ENCODE measurements at regions not wholly inside any gene's neighbourhood (a gene's known extent, or its start where the extent isn't known, plus 50 kb on each side); places are given as distances from the start of the nearest gene placed in this dataset.
"Not testable (repeated sequence)": the region's sequence is repeated elsewhere in the genome, so short reads cannot be mapped to it uniquely, and the experiment has no call there.

DNA sequence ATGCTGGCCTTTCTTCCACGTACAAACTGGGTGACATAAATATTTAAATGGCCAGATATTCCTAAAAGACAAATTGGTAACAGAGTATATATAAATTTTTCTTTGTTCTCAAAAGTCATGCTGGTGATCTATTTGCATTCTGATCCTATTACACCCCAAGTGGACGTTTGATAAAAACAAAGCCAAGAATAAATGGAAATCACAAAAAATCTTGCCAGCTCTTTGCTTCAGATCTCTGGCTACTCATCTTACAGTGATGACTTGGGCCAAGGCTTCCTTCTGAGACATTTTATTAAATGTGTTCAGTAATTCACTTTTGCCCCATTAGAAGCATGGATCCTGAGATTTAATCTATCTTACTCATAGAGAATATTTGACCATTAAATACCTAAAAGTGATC is 444.3 kb upstream of the PIK3R1 start:
- DNase-seq (ENCODE audit: low read depth in 2 of 2), result no peak

DNA sequence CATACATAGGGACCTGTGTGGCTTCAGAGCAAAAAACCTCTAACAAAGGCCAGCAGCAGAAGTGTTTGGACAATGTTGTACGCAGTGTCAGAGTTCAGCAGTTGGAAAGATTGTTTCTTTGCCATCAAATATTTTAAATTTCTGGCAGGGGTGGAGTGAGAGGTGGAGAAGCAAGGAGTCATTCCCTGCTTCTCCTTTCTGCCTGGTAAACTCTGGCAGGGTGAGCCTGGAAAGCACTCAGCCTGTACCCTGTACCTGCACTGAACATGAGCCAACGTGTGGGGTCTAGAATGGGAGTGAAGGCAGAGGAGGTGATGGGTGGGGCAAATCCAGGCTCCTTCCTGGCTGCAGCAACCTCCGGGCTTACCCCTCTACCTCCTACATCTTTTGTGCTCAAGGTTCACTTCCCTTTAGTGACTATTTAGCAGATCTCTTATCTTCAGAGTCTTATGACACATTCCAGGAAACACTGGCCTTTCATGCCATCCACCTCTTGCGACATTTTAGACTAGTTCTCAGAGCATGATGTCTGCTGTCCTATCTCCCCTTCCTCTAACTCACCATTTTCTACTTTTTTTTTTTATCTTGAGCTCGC is 445.0 kb upstream of the PIK3R1 start:
- DNase-seq (ENCODE audit: low read depth in 2 of 2), result no peak

DNA sequence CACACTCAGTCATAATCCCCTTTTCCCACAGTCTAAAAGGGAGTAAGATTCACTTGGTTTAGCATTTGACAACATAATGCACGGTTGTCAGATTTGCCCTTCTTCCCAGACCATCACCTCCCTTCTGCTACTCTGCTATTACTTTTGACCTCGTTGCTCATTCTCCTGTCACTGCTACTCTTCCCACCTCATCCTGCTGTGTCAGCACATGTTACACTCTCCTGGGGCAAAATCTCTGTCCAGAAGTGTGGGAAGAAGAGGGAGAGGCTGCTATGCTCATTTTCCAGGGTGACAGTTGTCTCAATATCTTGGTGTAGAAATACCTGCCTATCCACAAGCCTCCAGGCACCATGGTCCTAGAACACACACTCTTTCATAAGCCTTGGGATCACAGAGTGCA is 449.9 kb upstream of the PIK3R1 start:
- DNase-seq (ENCODE audit: low read depth in 2 of 2), result no peak

DNA sequence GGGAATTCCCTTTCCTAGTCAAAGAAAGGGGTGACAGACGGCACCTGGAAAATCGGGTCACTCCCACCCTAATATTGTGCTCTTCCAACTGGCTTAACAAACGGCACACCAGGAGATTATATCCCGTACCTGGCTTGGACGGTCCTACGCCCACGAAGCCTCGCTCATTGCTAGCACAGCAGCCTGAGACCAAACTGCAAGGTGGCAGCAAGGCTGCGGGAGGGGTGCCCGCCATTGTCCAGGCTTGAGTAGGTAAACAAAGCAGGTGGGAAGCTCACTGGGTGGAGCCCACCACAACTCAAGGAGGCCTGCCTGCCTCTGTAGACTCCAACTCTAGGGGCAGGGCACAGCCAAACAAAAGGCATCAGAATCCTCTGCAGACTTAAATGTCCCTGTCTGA is 457.8 kb upstream of the PIK3R1 start:
- DNase-seq (ENCODE audit: low read depth in 2 of 2), result not testable (repeated sequence)

DNA sequence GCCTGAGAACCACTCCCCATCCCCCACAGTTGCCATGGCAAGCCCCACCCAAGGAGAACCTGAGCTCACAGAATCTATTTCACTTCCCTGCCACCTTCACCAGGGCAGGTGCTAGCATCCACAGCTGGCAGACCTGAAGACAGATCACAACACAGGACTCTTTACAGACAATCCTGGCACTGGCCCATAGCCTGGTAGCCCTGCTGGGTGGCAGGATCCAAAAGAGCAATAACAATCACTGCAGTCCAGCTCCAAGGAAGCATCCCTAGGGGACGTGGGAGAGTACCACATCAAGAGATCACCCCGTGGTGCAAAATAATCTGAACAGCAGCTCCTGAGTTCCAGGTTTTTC is 463.2 kb upstream of the PIK3R1 start:
- no peak for DNase-seq (ENCODE audit: low read depth in 2 of 2)

DNA sequence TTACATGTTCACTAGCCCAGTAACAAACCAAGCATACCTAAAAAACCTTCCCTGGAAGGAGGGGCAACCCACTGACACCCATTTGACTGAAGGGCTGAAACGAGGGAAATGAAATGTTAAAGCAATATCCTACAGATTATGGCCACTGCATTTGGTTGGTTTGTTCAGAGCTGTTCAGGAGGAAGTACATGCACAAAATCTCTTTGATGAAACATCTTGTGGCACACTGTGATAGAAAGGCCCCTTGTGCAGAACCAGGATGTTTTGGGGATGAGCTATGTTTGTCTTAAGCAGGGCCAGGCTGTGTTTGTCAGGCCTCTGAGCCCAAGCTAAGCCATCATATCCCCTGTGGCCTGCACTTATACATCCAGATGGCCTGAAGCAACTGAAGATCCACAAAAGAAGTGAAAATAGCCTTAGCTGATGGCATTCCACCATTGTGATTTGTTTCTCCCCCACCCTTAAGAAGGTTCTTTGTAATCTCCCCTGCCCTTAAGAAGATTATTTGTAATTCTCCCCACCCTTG is 467.3 kb upstream of the PIK3R1 start:
- no peak for DNase-seq (ENCODE audit: low read depth in 2 of 2)

DNA sequence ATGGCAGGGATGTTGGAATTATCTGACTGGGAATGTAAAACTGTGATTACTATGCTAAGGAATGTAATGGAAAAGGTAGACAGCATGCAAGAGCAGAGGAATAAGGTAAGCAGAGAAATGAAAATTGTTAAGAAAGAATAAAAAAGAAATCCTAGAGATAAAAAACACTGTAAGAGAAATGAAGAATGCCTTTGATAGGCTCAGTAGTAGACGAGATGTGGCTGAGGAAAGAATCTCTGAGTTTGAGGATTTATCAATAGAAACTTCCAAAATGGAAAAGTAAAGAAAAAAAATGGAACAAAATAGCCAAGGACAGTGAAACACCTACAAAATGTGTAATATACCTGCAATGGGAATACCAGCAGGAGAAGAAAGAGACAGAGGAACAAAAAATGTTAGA is 468.5 kb upstream of the PIK3R1 start:
- no peak for DNase-seq (ENCODE audit: low read depth in 2 of 2)

DNA sequence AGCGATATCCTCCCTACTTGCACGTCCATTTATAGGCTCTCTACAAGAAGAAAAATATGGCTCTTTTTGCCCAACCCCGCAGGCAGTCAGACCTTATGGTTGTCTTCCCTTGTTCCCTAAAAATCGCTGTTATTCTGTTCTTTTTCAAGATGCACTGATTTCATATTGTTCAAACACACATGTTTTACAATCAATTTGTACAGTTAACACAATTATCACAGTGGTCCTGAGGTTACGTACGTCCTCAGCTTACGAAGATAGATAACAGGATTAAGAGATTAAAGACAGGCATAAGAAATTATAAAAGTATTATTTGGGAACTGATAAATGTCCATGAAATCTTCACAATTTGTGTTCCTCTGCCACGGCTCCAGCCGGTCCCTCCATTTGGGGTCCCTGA is 468.9 kb upstream of the PIK3R1 start:
- DNase-seq (ENCODE audit: low read depth in 2 of 2), result not testable (repeated sequence)

DNA sequence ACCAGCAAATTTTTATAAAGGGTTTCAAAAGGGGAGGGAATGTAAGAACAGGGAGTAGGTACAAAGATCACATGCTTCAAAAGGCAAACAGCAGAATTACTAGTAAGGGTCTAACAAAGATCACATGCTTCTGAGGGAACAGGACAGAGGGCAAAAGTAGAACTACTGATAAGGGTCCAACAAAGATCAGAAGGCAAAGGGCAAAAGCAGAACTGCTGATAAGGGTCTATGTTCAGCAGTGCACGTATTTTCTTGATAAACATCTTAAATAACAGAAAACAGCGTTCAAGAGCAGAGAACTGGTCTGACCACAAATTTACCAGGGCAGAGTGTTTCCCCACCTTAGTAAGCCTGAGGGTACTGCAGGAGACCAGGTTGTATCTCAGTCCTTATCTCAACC is 469.5 kb upstream of the PIK3R1 start:
- DNase-seq (ENCODE audit: low read depth in 2 of 2), result no peak

DNA sequence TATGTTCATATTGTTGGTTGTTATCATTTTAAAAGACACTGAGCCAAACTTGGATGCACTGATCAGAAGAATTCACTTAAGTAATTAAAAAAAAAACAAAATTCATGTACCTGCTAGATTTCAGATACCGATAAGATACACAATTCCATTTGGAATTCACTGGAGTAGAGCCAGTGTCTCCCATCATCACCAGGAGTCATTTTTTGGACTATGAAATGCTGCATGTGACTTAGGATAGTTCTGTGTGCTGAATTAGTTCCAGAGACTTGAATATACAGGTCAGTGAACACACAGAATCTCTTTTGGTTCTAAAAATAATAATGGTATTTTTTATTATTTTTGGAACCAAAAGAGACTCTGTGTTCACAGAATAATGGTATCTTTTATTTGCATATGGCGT is 482.6 kb upstream of the PIK3R1 start:
- no peak for DNase-seq (ENCODE audit: low read depth in 2 of 2)

DNA sequence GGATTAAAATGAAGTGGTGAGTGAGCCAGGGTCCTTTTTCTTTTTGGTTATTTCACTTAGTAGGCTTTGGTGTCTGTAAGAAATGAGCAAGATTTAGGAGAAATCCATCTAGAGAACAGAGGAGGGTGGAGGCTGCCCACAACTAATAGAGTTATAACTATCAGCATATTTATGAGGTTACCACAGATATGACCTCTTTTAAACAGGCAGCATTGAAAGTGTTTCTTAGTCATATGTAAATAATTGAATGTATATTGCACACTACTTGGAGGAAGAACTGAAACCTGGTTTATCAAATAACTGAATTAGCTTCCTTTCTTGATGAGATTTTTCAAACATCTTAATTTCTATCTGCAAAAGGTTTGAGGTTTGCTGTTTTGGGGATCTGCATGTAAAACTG is 483.1 kb upstream of the PIK3R1 start:
- DNase-seq (ENCODE audit: low read depth in 2 of 2), result no peak

DNA sequence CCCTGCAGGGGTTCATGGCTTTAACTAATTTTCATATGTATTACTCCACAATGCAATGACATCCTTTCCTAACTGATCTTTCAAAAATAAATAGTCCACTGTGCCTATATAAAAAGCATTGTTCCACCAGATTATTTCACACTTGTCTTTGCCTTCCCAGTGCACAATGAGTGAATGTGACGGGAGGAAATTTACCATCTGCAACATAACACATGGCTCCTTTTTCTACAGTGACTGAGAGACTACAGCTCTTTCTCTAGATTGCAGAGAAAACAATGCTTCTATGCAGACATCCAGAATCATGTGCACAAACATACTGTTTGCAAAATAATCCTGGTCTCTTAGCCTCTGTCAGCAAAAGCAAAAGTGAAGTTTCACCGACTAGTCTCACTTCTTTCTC is 483.7 kb upstream of the PIK3R1 start:
- no peak for DNase-seq (ENCODE audit: low read depth in 2 of 2)

DNA sequence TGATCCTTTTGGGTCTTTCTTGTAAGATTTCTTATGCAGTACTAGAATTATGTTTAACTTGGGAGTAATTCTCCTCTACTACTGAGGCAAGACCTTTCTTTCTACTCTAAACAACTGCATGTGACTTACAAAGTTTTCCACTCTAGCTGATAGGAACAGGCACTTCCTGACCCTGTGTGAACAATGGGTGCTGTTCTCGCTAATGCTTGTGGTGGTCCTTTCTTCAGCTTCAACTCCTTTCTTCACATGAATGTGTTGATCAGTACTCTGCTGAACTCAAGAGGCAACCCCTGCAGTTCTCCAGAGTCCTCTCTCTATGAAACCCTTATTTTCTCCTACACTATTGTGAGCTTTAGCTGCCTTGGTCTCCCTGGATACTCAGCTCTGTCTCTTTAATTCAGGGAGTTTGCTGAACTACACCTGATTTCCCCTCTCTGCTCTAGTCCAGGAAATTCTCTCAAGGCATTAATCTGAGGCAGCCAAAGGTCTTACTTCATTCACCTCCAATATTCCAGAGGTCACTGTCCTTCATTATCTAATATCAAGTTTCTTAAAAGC is 484.6 kb upstream of the PIK3R1 start:
- DNase-seq (ENCODE audit: low read depth in 2 of 2), result no peak

DNA sequence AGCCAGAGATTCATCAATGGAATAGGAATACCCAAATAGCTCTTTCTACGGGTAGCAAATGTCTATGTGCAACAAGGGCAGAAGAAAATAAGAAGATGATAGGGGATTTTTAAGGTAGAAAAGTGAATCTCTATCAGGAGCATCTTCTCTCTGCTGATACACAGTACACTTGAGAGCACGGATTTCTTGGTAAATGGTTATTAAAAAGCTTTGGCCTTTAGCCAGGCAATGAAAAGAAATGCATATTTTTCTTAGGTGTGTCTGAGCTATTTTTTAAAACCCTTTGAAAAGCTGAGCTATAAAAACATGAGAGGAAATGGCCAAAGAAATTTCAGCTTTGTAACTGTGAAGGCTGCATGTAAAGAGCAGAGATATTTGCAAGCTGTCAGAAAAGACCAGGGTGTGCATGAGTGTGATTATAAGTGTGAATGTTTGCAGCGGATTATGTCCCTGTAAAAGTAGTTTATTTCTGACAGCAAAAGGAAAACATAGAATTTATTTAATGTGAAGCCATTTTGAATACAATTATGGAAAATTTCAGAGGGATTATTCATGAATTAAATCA is 487.1 kb upstream of the PIK3R1 start:
- DNase-seq (ENCODE audit: low read depth in 2 of 2), result no peak

DNA sequence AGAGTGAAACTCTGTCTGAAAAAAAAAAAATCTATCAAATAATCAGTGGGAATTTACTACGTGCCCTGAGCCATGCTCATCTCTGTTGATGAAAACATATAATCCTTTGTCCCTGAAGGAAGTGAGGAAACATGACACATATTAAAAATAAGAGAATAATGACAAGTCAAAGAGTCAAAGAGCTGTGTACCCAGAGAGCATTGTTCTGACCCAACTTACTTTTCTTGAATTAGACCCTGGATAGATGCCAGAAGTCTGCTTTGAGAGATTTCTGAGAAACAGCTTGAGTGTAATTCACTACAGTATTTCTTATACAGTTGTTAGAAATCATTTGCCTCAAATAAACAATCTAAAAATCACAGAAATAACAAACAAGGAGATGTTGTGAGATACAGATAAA is 490.0 kb upstream of the PIK3R1 start:
- no peak for DNase-seq (ENCODE audit: low read depth in 2 of 2)

DNA sequence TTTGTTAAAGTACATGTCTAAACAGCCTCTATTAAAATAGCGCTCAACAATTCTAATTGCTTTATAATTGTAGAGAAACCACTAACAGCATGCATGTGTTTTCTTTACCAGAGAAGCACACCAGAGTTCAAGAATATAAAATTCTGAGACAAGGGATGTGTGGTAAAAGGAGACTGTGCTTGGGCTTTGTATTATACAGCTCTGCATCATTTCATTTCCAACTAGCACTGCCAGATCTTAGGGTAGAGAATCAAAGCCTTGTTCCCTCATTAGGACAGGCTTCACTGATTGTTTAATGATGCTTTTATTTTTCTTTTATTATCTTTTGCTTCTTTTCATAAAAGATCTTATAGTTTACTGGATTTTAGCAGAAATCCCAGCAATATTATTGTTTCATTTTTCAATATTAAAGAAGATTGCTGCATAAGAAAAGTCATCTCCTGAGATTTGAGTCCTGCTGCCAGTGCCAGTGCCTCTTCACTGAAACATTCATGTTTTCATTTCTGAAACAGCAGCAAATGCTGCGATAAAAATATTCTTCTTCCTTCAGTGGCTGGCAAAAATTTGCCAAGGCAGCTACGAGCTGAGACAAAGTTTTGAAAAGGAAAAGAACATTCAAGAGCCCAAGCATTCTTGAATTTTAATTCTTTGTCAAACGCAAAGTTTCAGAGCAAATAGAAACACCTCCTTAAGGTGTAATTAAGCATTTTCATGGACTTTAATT is 491.0 kb upstream of the PIK3R1 start:
- DNase-seq (ENCODE audit: low read depth in 2 of 2), result no peak

DNA sequence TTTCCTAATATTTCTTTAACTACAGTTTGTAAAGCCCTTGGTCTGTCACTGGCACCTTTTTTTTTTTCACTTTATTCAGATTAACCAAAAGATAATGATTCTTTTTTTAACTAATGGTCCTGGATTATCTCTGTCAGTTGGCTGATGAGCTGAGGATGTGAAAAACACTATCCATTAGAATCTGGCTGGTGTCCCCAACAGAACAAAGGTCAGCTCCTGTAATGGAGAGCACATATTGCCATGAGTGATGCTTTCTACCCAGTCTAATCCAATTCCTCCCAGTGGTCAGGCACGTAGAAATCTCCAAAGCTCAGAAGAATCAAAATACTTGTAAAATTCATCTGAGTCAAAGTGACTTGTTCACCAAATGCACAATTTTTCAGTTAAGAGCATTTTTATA is 491.7 kb upstream of the PIK3R1 start:
- DNase-seq (ENCODE audit: low read depth in 2 of 2), result no peak

DNA sequence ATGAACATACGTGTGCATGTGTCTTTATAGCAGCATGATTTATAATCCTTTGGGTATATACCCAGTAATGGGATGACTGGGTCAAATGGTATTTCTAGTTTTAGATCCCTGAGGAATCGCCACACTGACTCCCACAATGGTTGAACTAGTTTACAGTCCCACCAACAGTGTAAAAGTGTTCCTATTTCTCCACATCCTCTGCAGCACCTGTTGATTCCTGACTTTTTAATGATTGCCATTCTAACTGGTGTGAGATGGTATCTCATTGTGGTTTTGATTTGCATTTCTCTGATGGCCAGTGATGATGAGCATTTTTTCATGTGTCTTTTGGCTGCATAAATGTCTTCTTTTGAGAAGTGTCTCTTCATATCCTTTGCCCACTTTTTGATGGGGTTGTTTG is 493.0 kb upstream of the PIK3R1 start:
- DNase-seq (ENCODE audit: low read depth in 2 of 2), result not testable (repeated sequence)

DNA sequence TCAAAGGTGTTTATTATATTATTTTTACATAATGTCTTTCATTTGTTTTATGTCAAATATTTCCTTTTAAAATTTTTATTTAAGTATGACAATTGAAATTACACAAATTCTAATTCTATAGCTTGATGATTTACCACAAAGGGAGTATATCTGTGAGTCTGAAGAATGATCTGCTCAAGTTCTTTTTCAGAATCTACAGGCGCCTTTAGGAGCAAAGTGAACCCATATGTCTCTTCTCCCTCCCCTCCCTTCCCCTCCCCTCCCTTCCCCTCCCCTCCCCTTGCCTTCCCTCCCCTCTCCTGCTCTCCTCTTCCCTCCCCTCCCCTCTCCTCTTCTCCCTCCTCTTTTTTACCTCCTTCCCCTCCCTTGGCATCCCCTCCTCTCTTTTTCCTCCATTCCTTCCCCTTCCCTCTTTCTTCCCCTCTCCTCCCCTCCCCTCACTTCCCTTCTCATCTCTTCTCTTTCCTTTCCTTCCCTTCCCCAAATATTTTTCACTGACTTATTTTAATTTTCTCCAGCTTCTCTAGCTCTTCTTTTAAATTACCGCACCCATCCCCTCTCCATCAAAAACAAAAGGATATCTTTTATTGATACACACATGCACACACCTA is 495.3 kb upstream of the PIK3R1 start:
- DNase-seq (ENCODE audit: low read depth in 2 of 2), result no peak

DNA sequence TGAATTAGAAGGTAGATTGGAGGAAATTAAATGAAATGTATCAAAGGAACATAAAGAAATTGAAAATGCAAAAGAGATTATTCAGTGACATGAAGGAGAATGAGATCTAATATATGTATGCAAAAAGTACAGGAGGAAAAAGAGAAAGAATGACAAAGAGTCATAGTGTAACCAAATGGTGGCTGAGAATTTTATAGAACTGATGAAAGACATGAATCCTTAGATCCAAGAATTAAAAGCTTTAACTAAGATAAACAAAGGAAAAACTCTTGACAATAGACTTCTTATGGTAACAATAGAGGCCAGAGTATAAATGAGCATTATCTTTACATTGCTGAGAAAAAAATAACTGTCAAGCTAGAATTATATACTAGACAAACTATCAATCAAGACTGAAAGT is 505.4 kb upstream of the CD180 start:
- DNase-seq (ENCODE audit: low read depth in 2 of 2), result no peak

DNA sequence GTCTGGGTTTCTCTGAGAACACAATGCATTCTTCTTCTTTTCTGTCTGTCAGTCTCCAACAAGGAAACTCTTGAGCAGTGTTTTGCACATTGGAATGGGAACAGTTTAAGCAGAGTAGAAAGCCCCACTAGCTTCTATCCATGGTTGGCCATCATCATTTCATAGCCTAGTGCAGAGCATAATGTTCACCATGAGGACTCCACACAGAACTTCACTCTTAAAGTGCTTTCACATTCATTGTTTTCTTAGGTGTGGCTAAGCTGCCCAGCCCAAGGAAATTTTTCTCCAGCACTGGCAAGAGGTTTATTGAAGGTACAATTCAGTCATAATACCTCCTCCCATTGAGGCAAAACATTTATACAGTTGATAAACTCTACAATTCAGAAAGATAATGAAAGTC is 503.0 kb upstream of the CD180 start:
- no peak for DNase-seq (ENCODE audit: low read depth in 2 of 2)

DNA sequence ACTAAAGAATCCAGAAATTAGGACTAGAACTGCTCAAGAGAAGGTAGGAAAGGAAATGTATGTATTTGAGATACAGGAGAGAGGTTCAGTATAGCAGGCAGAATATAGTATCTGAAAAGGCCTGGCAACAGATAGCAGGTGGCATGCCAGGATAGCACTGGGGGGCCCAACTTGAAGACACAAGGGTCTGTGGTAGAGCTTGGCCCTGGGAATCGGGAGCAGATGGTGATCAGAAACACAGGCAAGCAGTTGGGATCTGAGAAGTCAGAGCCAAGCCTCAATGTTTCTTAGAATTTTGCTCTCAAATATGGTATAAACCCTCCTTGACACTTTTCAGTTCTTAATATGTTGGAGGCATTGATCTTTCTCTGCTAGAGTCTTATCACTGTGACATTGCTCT is 499.8 kb upstream of the CD180 start:
- DNase-seq (ENCODE audit: low read depth in 2 of 2), result no peak

DNA sequence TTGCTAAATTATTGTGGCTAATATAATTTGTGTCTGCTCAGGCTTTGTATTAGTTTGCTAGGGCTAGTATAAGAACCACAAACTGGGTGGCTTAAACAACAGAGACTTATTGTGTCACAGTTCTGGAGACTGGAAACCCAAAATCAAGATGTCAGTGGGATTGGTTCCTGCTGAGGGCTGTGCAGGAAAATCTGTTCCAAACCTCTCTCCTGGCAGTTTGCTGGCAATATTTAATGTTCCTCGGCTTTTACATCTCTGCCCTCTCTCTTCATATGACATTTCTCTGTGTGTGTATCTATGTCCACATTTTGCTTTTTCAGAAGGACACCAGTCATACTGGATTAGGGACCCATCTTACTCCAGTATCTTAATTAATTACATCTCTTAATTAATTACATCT is 498.8 kb upstream of the CD180 start:
- DNase-seq (ENCODE audit: low read depth in 2 of 2), result no peak

All from activated CD4-positive, alpha-beta T cell treated with anti-CD3 and anti-CD28 coated beads for 24 hours (primary cell).